ENCODE measurements at regions not wholly inside any gene's neighbourhood (a gene's known extent, or its start where the extent isn't known, plus 50 kb on each side); places are given as distances from the start of the nearest gene placed in this dataset.

DNA sequence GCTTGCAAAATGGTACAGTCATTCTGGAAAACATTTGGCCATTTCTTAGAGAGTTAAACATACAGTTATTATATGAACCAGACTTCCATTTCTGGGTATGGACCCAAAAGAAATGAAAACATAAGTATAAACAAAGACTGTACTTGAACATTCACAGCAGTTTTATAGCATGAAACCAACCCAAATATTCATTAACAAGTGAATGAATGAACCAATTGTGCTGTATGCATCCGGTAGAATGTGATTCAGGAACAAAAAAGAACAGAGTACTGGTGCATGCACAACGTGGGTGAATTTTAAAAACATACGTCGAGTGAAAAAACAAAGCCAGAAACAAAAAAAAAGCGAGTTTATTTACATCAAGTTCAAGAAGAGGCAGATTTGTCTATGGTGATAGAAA is 1085.8 kb upstream of the AUTS2 start:
- TF ChIP-seq, protein P1, sequence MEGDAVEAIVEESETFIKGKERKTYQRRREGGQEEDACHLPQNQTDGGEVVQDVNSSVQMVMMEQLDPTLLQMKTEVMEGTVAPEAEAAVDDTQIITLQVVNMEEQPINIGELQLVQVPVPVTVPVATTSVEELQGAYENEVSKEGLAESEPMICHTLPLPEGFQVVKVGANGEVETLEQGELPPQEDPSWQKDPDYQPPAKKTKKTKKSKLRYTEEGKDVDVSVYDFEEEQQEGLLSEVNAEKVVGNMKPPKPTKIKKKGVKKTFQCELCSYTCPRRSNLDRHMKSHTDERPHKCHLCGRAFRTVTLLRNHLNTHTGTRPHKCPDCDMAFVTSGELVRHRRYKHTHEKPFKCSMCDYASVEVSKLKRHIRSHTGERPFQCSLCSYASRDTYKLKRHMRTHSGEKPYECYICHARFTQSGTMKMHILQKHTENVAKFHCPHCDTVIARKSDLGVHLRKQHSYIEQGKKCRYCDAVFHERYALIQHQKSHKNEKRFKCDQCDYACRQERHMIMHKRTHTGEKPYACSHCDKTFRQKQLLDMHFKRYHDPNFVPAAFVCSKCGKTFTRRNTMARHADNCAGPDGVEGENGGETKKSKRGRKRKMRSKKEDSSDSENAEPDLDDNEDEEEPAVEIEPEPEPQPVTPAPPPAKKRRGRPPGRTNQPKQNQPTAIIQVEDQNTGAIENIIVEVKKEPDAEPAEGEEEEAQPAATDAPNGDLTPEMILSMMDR (IDR thresholded peaks at IDR 0.05; ENCODE audit: low read depth, low read length) = no peak
- no peak for TF ChIP-seq EZH2phosphoT487 (IDR thresholded peaks at IDR 0.05; ENCODE audit: low read depth)

Data from OCI-LY3 (cell line).